Fibroblast of the aortic adventitia (primary cell): ENCODE measurements at regions not wholly inside any gene's neighbourhood (a gene's known extent, or its start where the extent isn't known, plus 50 kb on each side); places are given as distances from the start of the nearest gene placed in this dataset.

Experiments used
- DNase-seq: peaks from one replicate; pipeline ENCODE4 v3.0.0-alpha.2; 2010; ENCODE audit warnings: low read depth
- H3K4me3 ChIP-seq: 2 replicates; pipeline ENCODE4 v1.5.1; 2011; ENCODE audit warnings: low read depth, mild to moderate bottlenecking, control low read depth, low read length, moderate library complexity
- TF ChIP-seq, protein P1 (sequence below): IDR thresholded peaks from 2 replicates; pipeline ENCODE4 v1.5.1; 2011; ENCODE audit warnings: mild to moderate bottlenecking, low read length, control low read depth, inconsistent platforms; ENCODE audit not compliant: insufficient read depth

DNA sequence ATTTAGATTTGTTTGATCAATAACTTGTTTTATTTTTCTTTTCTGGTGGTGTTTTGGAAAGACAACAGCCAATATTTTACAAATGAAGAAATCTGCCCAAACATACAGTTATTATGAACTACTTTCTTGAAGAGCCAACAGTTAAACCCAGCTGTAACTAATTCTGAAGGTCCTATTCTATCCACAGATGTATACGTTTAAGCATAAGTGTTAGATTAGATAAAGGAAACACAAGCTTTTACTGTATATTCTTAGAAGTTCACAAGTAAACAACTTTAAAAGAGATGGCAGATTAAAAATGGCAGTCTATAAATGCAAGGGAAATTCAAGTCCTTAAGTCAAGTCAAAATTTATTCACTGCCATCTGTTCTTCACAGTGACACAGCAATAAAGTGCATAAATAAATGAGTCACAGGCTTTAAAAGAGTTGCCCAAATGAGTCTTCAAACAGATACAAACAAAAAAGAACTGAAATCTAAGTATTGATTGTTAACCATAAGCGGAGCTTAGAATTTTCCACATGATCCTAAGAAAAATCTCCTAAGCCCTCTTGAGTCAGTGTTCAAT lies 49.9 kb upstream of the KCNH1 start:
- TF ChIP-seq, protein P1, sequence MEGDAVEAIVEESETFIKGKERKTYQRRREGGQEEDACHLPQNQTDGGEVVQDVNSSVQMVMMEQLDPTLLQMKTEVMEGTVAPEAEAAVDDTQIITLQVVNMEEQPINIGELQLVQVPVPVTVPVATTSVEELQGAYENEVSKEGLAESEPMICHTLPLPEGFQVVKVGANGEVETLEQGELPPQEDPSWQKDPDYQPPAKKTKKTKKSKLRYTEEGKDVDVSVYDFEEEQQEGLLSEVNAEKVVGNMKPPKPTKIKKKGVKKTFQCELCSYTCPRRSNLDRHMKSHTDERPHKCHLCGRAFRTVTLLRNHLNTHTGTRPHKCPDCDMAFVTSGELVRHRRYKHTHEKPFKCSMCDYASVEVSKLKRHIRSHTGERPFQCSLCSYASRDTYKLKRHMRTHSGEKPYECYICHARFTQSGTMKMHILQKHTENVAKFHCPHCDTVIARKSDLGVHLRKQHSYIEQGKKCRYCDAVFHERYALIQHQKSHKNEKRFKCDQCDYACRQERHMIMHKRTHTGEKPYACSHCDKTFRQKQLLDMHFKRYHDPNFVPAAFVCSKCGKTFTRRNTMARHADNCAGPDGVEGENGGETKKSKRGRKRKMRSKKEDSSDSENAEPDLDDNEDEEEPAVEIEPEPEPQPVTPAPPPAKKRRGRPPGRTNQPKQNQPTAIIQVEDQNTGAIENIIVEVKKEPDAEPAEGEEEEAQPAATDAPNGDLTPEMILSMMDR: no peak
- no peak for DNase-seq
- no peak overlapping the region for H3K4me3 ChIP-seq
